Body of pancreas (tissue), 4 donors: ENCODE measurements at regions not wholly inside any gene's neighbourhood (a gene's known extent, or its start where the extent isn't known, plus 50 kb on each side); places are given as distances from the start of the nearest gene placed in this dataset.

Source experiments
- ATAC-seq: fragments of 150-250 bp; one replicate; pipeline ENCODE4 v1.9.1; 2016
- DNase-seq, 4 donors: peaks; one replicate each; pipeline ENCODE4 v3.0.0-alpha.2; 2019
- H3K27ac ChIP-seq, 4 donors: fragments of 200-600 bp; sonication (generic); 1 replicate in 3 of 4; 2 replicates in 1 of 4; pipeline versions ENCODE4 v1.5.1 to v1.6.1; 2016 to 2019; ENCODE audit warnings: mild to moderate bottlenecking in 1 of 4, mixed read lengths in 1 of 4, moderate library complexity in 1 of 4
- H3K27me3 ChIP-seq, 2 donors: fragments of 200-600 bp; sonication (generic); one replicate each; pipeline ENCODE4 v1.6.0; 2016; ENCODE audit warnings: mild to moderate bottlenecking in 1 of 2
- H3K36me3 ChIP-seq, 2 donors: fragments of 200-600 bp; sonication (generic); replicated peaks in 1 of 2; 2 replicates each; pipeline ENCODE4 v1.5.1; 2016; ENCODE audit warnings: low read depth in 2 of 2; ENCODE audit not compliant: insufficient read depth in 1 of 2
- H3K4me1 ChIP-seq: fragments of 200-600 bp; sonication (generic); one replicate; pipeline ENCODE4 v1.6.0; 2016
- H3K4me3 ChIP-seq, 2 donors: fragments of 200-600 bp; sonication (generic); 1 replicate in 1 of 2; 2 replicates in 1 of 2; pipeline ENCODE4 v1.5.1; 2016 to 2019
- H3K9me3 ChIP-seq, 3 donors: fragments of 200-600 bp; sonication (generic); 1 replicate in 2 of 3; 2 replicates in 1 of 3; pipeline ENCODE4 v1.5.1; 2016
- CTCF ChIP-seq, 7 experiments: fragments of 450-650 bp in 4 of 7; fragments of 200-600 bp in 3 of 7; sonication (generic) in 3 of 7; IDR thresholded peaks; one replicate each; pipeline ENCODE4 v1.5.1; 2016 to 2019; ENCODE audit warnings: antibody characterized with exemption in 7 of 7
- POLR2A ChIP-seq, 3 donors: fragments of 450-650 bp; IDR thresholded peaks; one replicate each; pipeline ENCODE4 v1.6.1; 2016; ENCODE audit warnings: antibody characterized with exemption in 3 of 3, mild to moderate bottlenecking in 2 of 3
- WGBS, 2 donors: methylation state at CpG; one replicate each; pipeline ENCODE4 v1.1.5; 2017; 5-methylcytosine and 5-hydroxymethylcytosine counted together
- intact Hi-C: fragments of 100-400 bp; cut with DNase I; formaldehyde crosslinking; loops from one replicate; pipeline ENCODE4 v1.15.1; 2023

- H3K36me3 ChIP-seq = no peaks in the 10 kb centered on the region
- DNase-seq = no peak
- intact Hi-C loops = loop anchor here (10.0 kb wide), 1 partner anchor 605 kb away; no protein-coding TSS in a partner anchor
These were observed 118.4 kb upstream of the NABP1 start for GRCh38 chr2:191559569-191559968.

GRCh38 chr2:191560411-191560980 lies 117.4 kb upstream of the NABP1 start:
- Histone ChIP-seq H3K27ac (no peak overlapping the region), H3K9me3 (no peaks in the 10 kb centered on the region), H3K4me3 (no peak overlapping the region), H3K27me3 (no peaks in the 10 kb centered on the region), H3K4me1 (no peaks in the 10 kb centered on the region), H3K36me3 (no peaks in the 10 kb centered on the region)
- intact Hi-C loops = no loop called here
- TF ChIP-seq CTCF (IDR thresholded peaks at IDR 0.05) = no peak
- TF ChIP-seq POLR2A (IDR thresholded peaks at IDR 0.05) = no peak
- WGBS, 2 donors = 68 to 70% methylated on average over 13 of the region's 13 CpGs
- DNase-seq (no peak), ATAC-seq (no peak)

More at GRCh38 chr2:191559569-191559968, 118.4 kb upstream of the NABP1 start:
- no peak for TF ChIP-seq CTCF (IDR thresholded peaks at IDR 0.05)
- no peak for TF ChIP-seq POLR2A (IDR thresholded peaks at IDR 0.05)
- Histone ChIP-seq H3K4me1 (no peaks in the 10 kb centered on the region), H3K4me3 (no peak overlapping the region), H3K9me3 (no peaks in the 10 kb centered on the region), H3K27ac (no peak overlapping the region), H3K27me3 (no peaks in the 10 kb centered on the region)
- ATAC-seq = no peak
- 88 to 89% methylated on average over 4 of the region's 4 CpGs for WGBS, 2 donors

GRCh38 chr2:191565120-191565519 lies 112.8 kb upstream of the NABP1 start:
- H3K27me3 ChIP-seq = no peaks in the 10 kb centered on the region
- H3K9me3 ChIP-seq = no peaks in the 10 kb centered on the region
- H3K27ac ChIP-seq = no peak overlapping the region
- intact Hi-C loops = loop anchor here (5.0 kb wide), 1 partner anchor 127 kb away; no protein-coding TSS in a partner anchor
- ATAC-seq (no peak), DNase-seq (no peak)
- H3K4me3 ChIP-seq = no peak overlapping the region
- no peak for TF ChIP-seq POLR2A (IDR thresholded peaks at IDR 0.05)
- TF ChIP-seq CTCF (IDR thresholded peaks at IDR 0.05) = no peak
- WGBS, 2 donors = 74 to 76% methylated on average over 3 of the region's 3 CpGs
- H3K4me1 ChIP-seq = no peaks in the 10 kb centered on the region
- no peaks in the 10 kb centered on the region for H3K36me3 ChIP-seq

- ATAC-seq (no peak), DNase-seq (no peak)
- intact Hi-C loops = loop anchor here (5.0 kb wide), 1 partner anchor 127 kb away; no protein-coding TSS in a partner anchor
- H3K4me1 ChIP-seq = no peaks in the 10 kb centered on the region
- 52 to 68% methylated on average over 4 of the region's 4 CpGs for WGBS, 2 donors
- TF ChIP-seq CTCF (IDR thresholded peaks at IDR 0.05) = no peak
- H3K27me3 ChIP-seq = no peaks in the 10 kb centered on the region
- no peaks in the 10 kb centered on the region for H3K36me3 ChIP-seq
- H3K27ac ChIP-seq = no peak overlapping the region
- no peaks in the 10 kb centered on the region for H3K9me3 ChIP-seq
- H3K4me3 ChIP-seq = no peak overlapping the region
These were observed 112.2 kb upstream of the NABP1 start for GRCh38 chr2:191565647-191566198.

- Histone ChIP-seq H3K36me3 (no peaks in the 10 kb centered on the region), H3K27ac (no peak overlapping the region), H3K4me3 (no peak overlapping the region), H3K27me3 (no peaks in the 10 kb centered on the region), H3K9me3 (no peaks in the 10 kb centered on the region), H3K4me1 (no peaks in the 10 kb centered on the region)
- intact Hi-C loops = loop anchor here (5.0 kb wide), 1 partner anchor 126 kb away; no protein-coding TSS in a partner anchor
- peak; percentile 69 to 82 (median 72) for DNase-seq
- WGBS, 2 donors = 46 to 47% methylated on average over 8 of the region's 8 CpGs
- ATAC-seq = peak; percentile 71
- TF ChIP-seq CTCF (IDR thresholded peaks at IDR 0.05) (peak; percentile 62 to 78 (median 73)), POLR2A (IDR thresholded peaks at IDR 0.05) (no peak)
These were observed 111.6 kb upstream of the NABP1 start for GRCh38 chr2:191566344-191566743.
